ENCODE measurements at regions not wholly inside any gene's neighbourhood (a gene's known extent, or its start where the extent isn't known, plus 50 kb on each side); places are given as distances from the start of the nearest gene placed in this dataset.
"Not testable (repeated sequence)": the region's sequence is repeated elsewhere in the genome, so short reads cannot be mapped to it uniquely, and the experiment has no call there.

DNA sequence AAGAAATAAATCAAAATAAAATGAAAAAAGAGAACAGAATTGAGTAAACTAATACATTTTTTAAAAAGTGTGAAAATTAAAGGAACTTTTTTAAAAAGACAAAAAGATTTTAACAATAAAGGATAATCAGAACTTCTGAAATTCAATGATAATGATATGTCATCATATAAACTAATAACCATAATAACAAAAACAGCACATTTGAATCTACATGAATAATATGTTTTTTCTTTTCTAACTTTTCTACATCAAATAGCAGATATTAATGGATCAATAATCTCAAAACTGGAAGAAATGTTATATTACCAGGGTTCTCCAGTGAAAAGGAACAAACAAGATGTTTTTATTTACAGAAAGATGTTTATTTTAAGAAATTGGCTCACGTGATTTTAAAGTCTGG lies 903.3 kb upstream of the MIR17HG start:
- DNase-seq = no peak

DNA sequence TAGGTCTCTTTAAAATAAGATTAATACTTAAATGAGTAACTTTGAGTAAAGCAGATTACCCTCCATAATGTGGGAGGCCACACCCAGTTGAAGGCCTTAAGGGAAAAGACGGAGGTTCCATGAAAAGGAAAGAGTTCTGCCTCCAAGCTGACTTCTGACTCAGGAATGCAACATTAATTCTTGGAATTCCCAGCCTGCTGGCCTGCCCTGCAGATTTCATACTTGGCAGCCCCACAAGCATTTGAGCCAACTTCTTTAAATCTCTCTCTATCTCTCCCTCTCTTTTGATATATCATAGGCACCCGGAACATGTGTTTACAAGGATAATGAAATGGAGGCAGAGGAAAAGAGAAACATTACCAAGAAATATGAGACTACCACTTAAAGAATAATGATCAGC lies 902.3 kb upstream of the MIR17HG start:
- DNase-seq = no peak

DNA sequence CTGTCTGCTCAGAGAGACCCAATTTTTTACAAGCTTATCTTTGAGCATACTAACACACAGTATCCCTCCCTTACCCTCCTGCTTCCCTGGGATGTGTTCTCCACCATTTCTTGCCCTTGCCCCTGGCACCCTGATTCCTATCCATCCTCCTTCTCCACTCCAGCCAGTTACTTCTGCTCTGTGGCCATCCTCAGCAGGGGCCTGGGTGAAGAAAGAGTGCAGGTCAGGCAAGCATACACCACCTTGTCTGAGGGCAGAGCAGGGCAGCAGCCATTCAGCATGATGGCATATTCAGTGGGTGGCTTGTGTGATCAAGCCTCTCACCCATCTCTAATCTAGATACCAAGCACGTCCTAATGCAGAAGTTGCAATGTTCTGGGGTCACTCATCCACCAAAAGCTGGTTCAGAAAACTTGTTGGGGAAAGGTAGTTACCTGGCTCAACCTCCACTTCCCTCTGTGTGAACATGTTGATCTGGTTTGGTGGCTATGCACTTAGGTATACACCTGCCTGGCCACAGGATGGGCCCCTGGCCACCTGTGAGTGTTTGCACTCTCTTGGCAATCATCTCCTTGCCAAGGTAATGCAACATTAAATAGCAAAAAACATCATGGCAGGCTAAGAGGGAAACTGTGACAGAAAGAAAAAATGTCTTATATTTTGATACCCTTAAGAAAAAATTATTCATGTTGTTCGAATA lies 900.3 kb upstream of the MIR17HG start:
- no peak for DNase-seq

DNA sequence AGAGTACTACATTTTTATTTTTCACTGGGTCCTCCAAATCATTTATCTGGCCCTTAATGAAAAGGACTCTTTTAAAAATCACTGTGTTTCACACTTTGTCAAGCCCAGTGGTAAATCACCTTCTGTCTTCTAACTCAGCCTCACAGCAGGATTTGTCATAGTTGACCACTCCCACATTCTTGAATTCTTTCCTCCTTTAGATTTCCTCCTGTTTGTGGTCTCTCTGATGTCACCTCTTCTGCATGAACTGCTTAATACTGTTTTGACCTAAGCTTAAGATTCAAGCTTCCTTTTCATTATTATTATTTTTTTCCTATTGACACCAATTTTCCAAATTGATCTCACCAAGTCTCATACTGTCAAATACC lies 899.8 kb upstream of the MIR17HG start:
- no peak for DNase-seq

DNA sequence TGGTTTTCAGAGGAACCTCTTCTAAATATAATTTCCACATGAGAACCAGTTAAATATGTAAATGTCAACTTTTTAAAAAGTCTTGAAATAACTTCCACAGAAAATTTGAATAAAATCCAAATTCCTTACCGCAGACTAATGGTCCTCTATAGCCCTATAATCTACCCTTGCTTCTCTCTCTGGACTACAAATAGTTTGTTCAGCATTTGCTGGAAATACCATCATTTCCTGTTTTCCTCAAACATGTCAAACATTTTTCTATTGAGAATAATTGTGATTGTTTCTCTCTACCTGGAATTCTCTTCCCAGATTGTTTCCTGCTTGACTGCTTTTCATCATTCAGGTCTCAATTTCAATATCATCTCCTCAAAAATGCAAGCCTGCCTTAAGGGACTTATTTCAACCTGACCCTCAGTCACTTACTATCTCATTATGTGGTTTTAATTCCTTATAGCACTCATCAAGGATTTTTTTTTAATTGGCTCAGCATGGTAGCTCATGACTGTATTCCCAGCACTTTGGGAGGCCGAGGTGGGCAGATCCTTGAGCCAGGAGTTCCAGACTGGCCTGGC lies 898.9 kb upstream of the MIR17HG start:
- DNase-seq = no peak

DNA sequence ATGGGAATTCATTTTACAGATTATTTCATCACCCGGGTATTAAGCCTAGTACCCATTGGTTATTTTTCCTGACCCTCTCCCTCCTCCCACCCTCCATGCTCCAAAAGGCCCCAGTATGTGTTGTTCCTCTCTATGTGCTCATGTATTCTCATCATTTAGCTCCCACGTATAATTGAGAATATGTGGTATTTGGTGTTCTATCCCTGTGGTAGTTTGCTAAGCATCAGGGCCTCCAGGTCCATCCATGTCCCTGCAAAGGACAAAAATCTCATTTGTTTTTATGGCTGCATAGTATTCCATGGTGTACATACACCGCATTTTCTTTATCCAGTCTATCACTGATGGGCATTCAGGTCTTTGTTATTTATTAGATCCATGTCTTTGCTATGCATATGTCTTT lies 894.1 kb upstream of the MIR17HG start:
- DNase-seq = no peak

DNA sequence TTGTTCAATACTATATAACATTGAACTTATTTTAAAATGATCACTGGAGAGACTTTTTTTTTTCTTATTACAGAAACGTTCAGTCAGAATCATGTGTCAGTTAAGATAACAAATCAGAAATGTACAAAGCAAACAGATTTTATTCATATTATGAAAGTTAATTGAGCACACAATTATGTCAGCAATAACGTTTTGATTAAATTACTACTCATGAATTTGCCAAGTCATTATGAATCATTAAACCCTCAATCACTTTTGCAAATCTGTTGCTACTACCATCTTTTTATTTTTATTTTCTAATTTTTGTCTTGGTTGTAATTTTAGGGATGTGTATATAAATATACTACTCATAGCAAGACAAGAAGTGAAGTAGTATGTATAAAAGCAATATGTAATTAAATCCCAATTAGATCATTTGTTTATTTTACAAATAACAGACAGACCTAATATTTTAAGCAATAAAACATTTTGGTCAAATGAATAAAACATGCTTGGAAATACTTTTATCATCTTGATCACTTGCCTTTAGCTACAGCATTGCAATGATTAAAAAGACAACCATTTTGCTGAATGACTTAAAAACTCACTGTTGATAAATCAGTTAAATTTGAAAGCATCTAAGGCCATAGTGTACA lies 893.4 kb upstream of the MIR17HG start:
- DNase-seq = no peak

DNA sequence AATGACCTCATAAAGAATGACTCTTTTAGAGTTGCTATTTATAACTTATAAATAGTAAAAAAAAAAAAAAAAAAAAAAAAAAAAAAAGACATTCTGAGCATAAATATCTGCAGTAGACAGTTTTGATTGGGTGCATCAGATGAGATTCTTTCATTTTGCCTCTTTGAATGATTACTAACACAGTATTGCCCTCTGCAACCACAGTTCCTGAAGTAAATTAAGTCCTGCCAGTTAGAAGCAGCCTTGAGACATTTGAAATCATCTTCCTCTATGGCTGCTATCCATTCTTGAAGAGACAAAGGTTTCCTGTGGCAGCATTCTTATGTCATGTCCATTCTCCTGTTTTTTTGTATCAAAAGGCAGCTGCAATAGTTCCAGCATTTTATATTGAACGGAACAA lies 892.4 kb upstream of the MIR17HG start:
- no peak for DNase-seq

DNA sequence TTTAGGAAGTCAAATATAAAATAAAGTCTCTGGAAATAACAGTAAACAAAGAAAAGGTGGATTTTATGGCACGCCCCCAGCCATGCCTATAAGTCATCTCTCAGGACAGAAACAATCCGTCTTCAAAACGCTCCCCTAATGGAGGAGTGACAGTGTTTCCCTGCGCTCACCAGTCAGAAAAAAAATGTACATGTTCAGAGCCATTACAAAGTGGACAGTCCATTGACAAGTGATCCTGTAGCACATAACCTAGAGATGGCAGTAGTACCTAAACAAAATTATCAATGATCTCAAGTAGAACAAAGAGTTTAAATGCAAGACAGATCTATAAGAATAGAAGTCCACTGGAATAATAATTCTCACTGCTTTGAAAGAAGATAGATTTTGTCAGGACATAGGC lies 891.7 kb upstream of the MIR17HG start:
- DNase-seq = no peak

DNA sequence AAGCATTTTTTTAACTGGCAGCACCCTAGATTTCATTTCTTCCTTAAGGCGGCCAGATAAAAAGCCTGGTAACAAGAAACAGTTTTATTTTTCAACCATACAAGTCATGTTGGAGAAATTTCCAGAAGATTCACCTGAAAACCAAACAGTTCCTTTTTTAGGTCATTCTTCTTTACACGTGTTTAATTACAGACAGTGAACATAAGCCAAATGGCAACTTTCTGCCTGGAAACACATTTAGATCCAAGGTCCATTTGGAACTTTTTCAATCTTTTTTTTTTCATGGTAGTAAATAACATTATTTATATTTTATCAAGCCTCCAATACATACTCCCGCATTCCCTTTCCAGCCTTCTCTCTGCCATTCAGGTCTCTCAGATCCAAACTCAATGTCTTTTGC lies 886.1 kb upstream of the MIR17HG start:
- no peak for DNase-seq

DNA sequence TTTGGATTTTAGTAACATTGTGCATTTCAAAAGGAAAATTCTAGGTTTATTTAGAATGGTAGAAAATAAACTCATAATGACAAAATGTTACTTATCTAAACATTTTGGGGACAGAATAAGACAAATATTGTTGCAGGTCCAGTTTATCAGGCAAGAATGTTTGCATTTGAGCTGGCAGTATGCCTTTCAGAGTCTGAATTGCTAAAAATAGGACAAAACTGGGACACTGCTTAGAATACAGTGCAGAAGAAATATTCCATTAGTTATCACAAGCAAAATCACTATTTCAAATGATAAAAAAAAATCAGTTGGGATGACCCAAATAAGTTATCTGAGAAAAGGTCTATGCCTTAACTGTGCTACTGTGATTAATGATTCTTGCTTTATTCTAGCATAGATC lies 870.3 kb upstream of the MIR17HG start:
- no peak for DNase-seq

DNA sequence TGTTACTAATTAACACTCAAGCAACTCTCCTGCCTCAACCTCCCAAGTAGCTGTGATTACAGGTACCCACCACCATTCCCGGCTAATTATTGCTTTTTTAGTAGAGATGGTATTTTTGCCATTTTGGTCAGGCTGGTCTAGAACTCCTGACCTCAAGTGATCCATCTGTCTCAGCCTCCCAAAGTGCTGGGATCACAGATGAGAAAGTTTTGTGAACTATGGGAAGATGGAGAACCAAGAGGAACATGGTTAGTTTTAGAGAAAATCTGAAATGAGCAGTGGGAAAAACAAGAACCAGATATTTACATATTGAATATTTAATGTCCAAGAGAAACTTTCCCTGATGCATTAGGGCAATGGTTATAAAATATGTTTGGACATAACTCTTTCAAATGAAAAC lies 863.6 kb upstream of the MIR17HG start:
- no peak for DNase-seq

DNA sequence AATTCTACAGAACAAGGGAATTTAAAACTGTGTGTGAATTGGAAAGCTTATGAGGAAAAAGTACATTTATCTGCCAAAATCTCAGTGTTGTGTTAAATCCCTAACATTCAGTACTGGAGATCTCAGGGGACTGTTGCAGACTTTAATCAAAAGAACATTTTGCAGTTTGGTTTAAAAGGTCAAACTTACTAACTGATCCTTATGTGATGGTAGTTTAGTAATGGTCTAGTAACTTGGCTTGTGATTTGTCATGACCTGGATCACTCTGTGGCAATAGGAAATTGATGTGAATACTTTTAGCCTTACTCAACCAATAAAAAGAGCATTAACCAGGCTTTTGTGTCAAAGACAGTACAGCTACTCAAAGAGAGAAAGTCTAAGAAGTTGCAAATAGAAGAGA lies 862.1 kb upstream of the MIR17HG start:
- DNase-seq = no peak

DNA sequence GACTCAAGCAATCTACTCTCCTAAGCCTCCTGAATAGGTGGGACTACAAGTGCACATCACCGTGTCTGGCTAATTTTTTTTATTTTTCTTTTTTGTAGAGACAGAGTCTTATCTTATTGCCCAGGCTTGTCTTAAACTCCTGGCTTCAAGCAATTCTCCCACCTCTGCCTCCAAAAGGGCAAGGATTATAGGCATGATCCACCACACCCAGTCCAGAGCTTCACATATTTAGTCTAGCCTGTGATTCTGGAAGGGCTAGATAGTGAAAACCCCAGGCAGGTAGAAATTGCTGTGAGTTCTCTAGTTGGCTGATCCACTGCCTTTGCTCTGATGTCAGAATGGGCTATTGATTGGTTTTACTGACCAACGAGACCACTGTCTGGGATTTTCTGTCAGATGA lies 854.6 kb upstream of the MIR17HG start:
- no peak for DNase-seq

DNA sequence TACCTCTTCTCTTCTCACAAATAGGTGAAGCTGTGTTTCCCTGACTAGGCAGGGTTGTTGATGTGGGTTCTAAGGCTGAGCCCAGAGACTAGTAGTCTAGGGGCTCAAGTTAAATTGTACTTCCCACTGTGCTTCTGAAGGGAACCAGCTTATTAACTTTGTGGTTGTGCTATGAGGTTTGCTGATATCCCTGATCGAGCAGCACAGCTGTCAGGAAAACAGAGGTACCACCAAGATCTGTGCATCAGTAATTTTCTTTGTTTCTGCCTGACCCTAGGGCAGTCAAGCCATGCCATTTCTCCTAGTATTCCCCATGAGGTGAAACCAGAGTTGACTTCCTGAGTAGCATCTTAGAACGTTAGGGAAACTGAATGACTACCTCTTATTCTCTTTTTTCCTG lies 853.8 kb upstream of the MIR17HG start:
- no peak for DNase-seq

DNA sequence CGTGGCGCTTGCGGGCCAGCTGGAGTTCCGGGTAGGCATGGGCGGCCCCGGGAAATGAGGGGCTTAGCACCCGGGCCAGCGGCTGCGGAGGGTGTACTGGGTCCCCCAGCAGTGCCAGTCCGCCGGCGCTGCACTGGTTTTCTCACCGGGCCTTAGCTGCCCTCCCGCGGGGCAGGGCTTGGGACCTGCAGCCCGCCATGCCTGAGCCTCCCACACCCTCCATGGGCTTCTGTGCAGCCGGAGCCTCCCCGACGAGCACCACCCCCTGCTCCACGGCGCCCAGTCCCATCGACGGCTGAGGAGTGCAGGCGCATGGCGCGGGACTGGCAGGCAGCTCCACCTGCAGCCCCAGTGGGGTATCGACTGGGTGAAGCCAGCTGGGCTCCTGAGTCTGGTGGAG lies 852.6 kb upstream of the MIR17HG start:
- DNase-seq = not testable (repeated sequence)

DNA sequence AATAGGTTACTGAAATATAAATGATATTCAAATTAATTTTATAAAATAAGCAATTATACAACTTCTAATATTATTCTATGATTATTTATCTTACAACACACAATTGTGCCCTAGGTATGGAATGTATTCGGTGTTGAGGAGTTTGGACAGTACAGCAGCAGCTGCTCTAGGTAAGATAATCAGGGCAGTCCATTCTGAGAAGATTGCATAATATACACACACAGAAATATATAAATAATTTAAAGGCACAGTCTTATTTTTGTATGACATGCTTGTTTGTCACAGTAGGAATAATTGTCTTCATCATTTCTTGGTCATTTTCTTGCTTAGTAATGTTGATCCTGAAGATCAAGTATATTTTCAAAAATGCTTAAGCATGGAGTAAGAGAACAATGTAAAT lies 849.4 kb upstream of the MIR17HG start:
- no peak for DNase-seq

DNA sequence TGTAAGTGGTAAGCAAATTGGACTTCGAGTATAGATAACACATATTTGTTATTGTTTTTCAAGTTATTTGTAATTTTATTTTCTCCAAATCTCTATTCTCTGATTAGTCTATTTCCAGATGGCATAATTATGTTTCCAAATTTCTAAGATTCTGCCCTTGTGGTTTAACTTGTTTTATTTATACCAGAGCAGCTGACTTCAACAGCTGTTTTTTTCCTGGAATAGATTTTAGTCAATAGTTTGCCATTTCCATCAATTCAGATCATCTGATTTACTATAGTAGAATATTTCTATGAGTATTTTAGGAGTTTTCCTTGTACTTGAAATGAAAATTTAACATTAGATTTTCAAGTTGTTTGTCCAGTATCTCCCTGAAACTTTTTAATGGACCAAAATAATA lies 848.7 kb upstream of the MIR17HG start:
- no peak for DNase-seq

DNA sequence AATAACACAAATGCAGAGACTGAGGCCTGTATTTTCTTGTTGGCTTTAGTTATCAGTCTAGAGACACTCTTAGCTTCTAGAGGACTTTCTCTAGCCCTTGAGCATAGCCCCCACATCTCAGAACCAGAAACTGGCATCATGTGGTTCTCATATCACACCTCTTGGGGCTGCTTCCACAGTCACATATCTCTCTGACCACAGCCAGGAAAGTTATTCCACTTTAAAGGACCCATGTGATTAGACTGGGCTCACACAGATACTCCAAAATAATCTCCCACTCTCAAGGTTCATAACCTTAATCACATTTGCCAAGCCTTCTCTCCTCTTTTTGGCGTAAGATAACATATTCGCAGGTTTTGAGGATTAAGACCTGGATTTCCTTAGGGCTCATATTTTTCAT lies 846.9 kb upstream of the MIR17HG start:
- no peak for DNase-seq

DNA sequence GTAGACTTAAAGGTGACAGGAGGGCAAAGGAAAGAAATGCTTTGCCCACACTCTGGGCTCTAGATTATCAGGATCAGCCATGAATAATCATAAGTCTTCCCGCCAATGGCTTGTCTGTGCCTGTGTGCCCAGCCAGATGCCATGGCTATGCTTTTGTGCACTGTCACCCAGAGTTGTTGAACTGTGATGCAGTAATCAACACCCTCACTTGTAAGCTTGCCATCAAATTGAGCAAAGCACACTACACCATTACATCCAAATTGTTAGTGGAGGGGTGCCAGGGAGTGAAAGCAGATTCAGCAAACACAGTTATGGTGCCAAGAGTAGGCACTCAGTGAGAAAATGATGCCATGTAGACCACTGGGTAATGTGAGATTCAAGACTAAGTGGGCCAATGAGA lies 845.3 kb upstream of the MIR17HG start:
- DNase-seq = no peak

DNA sequence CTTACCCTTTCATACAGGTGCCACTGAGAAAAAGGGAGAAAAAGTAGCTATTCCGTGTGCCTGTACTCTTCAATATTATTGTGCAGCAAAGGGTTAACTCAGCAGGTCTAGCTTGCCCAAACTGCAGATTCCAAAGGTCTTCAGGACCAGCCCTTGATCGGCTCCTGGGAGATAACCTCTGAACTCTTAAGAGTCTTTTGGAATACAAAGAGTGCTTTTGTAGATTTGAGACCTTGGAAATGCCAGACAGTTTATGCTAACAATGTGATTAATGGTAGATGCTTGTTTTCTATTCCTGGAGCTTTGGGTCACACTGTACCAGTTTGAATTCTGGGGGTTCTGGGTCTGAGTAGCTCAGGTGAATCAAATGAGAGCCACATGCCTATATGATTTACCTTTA lies 844.7 kb upstream of the MIR17HG start:
- no peak for DNase-seq

DNA sequence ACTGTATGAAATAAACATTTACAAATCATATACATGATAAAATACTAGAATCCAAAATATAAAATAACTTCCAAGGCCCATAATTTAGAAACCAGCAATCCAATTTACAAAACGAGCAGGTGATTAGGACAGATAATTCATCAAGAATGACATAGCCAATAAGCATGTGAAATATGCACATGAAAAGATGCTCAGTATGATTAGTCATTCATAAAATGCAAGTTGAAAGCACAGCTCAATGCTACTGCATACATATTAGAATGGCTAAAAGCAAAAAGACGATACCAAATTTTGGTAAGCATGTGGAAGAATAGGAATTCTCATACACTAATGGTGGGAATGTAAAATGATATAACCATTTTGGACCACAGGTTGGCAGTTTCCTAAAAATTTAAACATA lies 837.2 kb upstream of the MIR17HG start:
- no peak for DNase-seq

DNA sequence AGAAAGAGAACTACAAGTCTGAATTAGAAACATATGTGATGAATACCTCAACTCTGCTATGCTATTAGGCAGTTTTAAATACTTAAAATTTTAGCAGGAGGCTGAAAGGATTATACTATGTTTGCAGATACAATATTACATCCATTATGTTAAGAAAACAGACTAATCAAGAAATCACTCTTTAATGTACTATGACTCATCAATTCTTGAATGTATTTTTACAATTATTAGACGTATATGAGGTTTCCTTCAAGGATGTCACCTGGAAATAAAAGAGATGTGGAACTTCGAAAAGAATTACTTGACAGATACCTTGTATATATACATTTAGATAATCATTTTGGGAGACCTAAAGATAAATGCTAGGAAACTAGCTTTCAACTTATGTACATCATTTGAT lies 835.6 kb upstream of the MIR17HG start:
- no peak for DNase-seq

DNA sequence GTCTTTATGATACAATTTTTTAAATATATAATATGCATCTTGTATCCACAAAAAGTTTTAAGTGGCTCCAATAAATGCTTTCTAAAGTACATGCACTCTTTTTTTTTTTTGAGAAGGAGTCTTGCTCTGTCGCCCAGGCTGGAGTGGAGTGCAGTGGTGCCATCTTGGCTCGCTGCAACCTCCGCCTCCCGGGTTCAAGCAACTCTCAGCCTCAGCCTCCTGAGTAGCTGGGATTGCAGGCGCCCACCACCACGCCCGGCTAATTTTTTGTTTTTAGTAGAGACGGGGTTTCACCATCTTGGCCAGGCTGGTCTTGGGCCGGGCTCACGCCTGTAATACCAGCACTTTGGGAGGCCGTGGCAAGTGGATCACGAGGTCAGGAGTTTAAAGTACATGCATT lies 832.8 kb upstream of the MIR17HG start:
- not testable (repeated sequence) for DNase-seq

DNA sequence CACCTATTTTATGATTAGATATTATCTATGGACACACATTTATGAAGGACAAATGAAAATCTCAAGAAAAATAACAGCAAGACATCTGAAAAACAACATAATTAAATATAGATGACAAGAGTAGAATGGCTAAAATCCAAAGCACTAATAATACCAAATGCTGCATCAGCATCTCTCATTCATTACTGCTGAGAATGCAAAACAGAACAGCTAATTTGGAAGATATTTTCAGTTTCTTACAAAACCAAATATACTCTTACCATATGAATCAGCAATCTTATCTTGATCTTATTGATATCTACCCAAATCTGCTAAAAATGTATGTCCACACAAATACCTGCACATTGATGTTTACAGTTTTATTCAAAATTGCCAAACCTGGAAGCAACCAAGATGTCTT lies 829.1 kb upstream of the MIR17HG start:
- no peak for DNase-seq

Measured in GF-D8 (cell line).